ENCODE measurements at regions not wholly inside any gene's neighbourhood (a gene's known extent, or its start where the extent isn't known, plus 50 kb on each side); places are given as distances from the start of the nearest gene placed in this dataset.

DNA sequence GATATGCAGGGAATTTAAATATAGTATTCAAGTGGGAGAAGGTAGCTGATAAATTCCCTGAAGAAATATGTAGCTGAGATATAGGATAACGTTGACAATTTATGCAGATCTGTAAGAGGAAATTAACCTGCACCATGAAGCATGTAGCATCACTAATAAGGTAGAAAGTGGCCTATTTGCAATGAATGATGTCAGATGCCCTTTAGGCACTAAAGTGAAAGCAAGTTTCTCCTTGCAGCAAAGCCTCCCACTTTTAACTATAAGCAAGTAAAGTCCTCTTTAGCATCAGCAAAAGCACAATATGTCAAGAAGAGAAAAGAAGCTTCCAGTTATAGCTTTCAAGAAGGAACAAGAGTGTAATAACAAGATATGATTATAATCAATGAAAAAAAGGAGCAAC, 102.5 kb upstream of the SLITRK1 start:
- DNase-seq, result no peak
- POLR2A ChIA-PET, result no interaction called here
- Histone ChIP-seq H3K4me1 (no peaks in the 10 kb centered on the region), H3K36me3 (ENCODE audit: control insufficient read depth, insufficient read depth, low read length) (no peaks in the 10 kb centered on the region), H3K27me3 (replicated peaks; ENCODE audit: control insufficient read depth, insufficient read depth, low read length) (no peaks in the 10 kb centered on the region), H3K4me3 (ENCODE audit: low read depth, low read length) (no peak overlapping the region), H3K9me3 (no peaks in the 10 kb centered on the region)
- no peak overlapping the region for H3K4me3 Mint-ChIP-seq (ENCODE audit: unreplicated experiment)
- TF ChIP-seq, protein P1, sequence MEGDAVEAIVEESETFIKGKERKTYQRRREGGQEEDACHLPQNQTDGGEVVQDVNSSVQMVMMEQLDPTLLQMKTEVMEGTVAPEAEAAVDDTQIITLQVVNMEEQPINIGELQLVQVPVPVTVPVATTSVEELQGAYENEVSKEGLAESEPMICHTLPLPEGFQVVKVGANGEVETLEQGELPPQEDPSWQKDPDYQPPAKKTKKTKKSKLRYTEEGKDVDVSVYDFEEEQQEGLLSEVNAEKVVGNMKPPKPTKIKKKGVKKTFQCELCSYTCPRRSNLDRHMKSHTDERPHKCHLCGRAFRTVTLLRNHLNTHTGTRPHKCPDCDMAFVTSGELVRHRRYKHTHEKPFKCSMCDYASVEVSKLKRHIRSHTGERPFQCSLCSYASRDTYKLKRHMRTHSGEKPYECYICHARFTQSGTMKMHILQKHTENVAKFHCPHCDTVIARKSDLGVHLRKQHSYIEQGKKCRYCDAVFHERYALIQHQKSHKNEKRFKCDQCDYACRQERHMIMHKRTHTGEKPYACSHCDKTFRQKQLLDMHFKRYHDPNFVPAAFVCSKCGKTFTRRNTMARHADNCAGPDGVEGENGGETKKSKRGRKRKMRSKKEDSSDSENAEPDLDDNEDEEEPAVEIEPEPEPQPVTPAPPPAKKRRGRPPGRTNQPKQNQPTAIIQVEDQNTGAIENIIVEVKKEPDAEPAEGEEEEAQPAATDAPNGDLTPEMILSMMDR (IDR thresholded peaks at IDR 0.05; ENCODE audit: insufficient read depth in 1 of 2, low read depth in 1 of 2, low read length in 1 of 2, severe bottlenecking in 1 of 2, unreplicated experiment in 1 of 2), result no peak
- H3K4me1 Mint-ChIP-seq (ENCODE audit: low read depth, unreplicated experiment), result no peaks in the 10 kb centered on the region
- no peaks in the 10 kb centered on the region for H3K36me3 Mint-ChIP-seq (ENCODE audit: insufficient read depth, unreplicated experiment)
- BruUV-seq (replicated peaks), result no TSS peak
- no peaks in the 10 kb centered on the region for H3K9me3 Mint-ChIP-seq (ENCODE audit: unreplicated experiment)
- H3K27me3 Mint-ChIP-seq (ENCODE audit: insufficient read depth, unreplicated experiment), result peaks cover 4% of the 10 kb centered on the region
- CTCF ChIA-PET, result no interaction called here
- intact Hi-C loops (cut with micrococcal nuclease; ENCODE audit: unreplicated experiment), result no loop called here
- H3K27ac Mint-ChIP-seq (ENCODE audit: unreplicated experiment), result no peak overlapping the region

DNA sequence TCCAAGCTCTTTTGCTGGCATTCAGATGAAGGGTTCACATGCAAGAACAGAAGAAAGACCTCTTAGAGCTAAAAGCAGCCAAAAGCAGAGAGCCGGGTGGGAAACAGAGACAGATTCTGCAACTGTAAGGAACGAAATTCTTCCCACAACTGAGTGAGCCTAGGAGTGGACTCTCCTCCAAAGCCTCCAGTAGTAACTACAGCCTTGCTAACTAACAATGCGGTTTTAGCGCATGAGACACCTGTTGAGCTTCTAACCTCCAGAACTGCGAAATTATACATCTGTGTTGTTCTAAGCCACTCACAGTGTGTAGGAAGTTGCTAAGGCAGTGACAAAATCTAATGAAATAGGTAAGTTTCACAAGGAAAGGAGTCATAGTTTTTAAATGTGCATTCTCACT, 98.1 kb upstream of the SLITRK1 start:
- H3K36me3 ChIP-seq (ENCODE audit: control insufficient read depth, insufficient read depth, low read length), result no peaks in the 10 kb centered on the region
- TF ChIP-seq, protein P1 (IDR thresholded peaks at IDR 0.05; ENCODE audit: insufficient read depth in 1 of 2, low read depth in 1 of 2, low read length in 1 of 2, severe bottlenecking in 1 of 2, unreplicated experiment in 1 of 2), result no peak
- Mint-ChIP-seq H3K4me1 (ENCODE audit: low read depth, unreplicated experiment) (no peaks in the 10 kb centered on the region), H3K9me3 (ENCODE audit: unreplicated experiment) (no peaks in the 10 kb centered on the region), H3K27ac (ENCODE audit: unreplicated experiment) (no peak overlapping the region), H3K36me3 (ENCODE audit: insufficient read depth, unreplicated experiment) (no peaks in the 10 kb centered on the region), H3K4me3 (ENCODE audit: unreplicated experiment) (no peak overlapping the region), H3K27me3 (ENCODE audit: insufficient read depth, unreplicated experiment) (no peaks in the 10 kb centered on the region)
- H3K4me1 ChIP-seq, result no peaks in the 10 kb centered on the region
- ChIA-PET POLR2A (no interaction called here), CTCF (no interaction called here)
- BruUV-seq (replicated peaks), result no TSS peak
- no peaks in the 10 kb centered on the region for H3K9me3 ChIP-seq
- H3K4me3 ChIP-seq (ENCODE audit: low read depth, low read length), result no peak overlapping the region
- no peak for DNase-seq
- no peaks in the 10 kb centered on the region for H3K27me3 ChIP-seq (replicated peaks; ENCODE audit: control insufficient read depth, insufficient read depth, low read length)
- intact Hi-C loops (cut with micrococcal nuclease; ENCODE audit: unreplicated experiment), result no loop called here

DNA sequence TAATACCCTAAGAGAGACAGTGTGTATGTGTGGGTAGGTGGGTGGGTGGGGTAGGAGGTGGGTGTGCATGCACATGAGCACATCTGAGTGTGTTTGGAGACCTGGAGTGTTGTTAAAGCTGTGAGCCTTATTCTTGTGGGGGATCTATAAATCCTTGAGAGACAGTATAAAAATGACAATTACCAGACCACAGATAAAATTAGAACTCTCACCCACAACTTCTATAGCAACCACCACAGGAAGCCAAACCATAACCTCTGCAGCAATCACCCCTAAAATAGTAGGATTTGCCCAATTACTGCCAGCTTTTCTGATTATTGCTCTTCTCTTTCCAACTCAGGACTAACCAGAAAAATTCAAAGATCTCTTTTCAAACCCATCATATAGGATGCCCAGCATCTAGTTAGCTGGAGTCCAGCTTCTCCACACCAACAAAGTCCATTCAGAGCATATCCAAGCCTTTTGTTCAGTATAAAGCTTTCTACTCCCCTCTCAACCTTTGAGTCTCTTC, 93.4 kb upstream of the SLITRK1 start:
- POLR2A ChIA-PET, result no interaction called here
- H3K4me3 Mint-ChIP-seq (ENCODE audit: unreplicated experiment), result no peak overlapping the region
- no TSS peak for BruUV-seq (replicated peaks)

More for the DNA sequence above, 93.4 kb upstream of the SLITRK1 start:
- DNase-seq, result no peak
- no peaks in the 10 kb centered on the region for H3K27me3 Mint-ChIP-seq (ENCODE audit: insufficient read depth, unreplicated experiment)
- no peak overlapping the region for H3K27ac Mint-ChIP-seq (ENCODE audit: unreplicated experiment)
- H3K4me1 ChIP-seq, result no peaks in the 10 kb centered on the region
- H3K36me3 ChIP-seq (ENCODE audit: control insufficient read depth, insufficient read depth, low read length), result no peaks in the 10 kb centered on the region
- H3K4me3 ChIP-seq (ENCODE audit: low read depth, low read length), result no peak overlapping the region
- H3K4me1 Mint-ChIP-seq (ENCODE audit: low read depth, unreplicated experiment), result no peaks in the 10 kb centered on the region
- no peaks in the 10 kb centered on the region for H3K9me3 ChIP-seq
- no peaks in the 10 kb centered on the region for H3K27me3 ChIP-seq (replicated peaks; ENCODE audit: control insufficient read depth, insufficient read depth, low read length)
- intact Hi-C loops (cut with micrococcal nuclease; ENCODE audit: unreplicated experiment), result no loop called here
- CTCF ChIA-PET, result no interaction called here
- TF ChIP-seq, protein P1 (IDR thresholded peaks at IDR 0.05; ENCODE audit: insufficient read depth in 1 of 2, low read depth in 1 of 2, low read length in 1 of 2, severe bottlenecking in 1 of 2, unreplicated experiment in 1 of 2), result no peak
- no peaks in the 10 kb centered on the region for H3K36me3 Mint-ChIP-seq (ENCODE audit: insufficient read depth, unreplicated experiment)
- H3K9me3 Mint-ChIP-seq (ENCODE audit: unreplicated experiment), result no peaks in the 10 kb centered on the region

Data from Caco-2 (cell line).